Natural killer cell (primary cell): ENCODE measurements at regions not wholly inside any gene's neighbourhood (a gene's known extent, or its start where the extent isn't known, plus 50 kb on each side); places are given as distances from the start of the nearest gene placed in this dataset.

Experiments used
- ATAC-seq, 3 donors: fragments of 150-1000 bp in 2 of 3; fragments of 200-7000 bp in 1 of 3; cut with Tn5 transposase; 1 replicate in 1 of 3; 2 replicates in 2 of 3; pipeline ENCODE4 v1.10.0; 2021; ENCODE audit warnings: mild to moderate bottlenecking in 2 of 3, moderate library complexity in 2 of 3
- DNase-seq, 2 donors: peaks; one replicate each; pipeline versions ENCODE4 v3.0.0 to v3.0.0-alpha.2; 2013 to 2021; ENCODE audit warnings: mixed read lengths in 1 of 2
- H3K27ac ChIP-seq: one replicate; pipeline ENCODE4 v1.5.1; 2013; ENCODE audit warnings: mild to moderate bottlenecking, low read length
- H3K27me3 ChIP-seq: one replicate; pipeline ENCODE4 v1.6.1; 2013; ENCODE audit warnings: low read length; ENCODE audit not compliant: control insufficient read depth, insufficient read depth
- H3K36me3 ChIP-seq: one replicate; pipeline ENCODE4 v1.6.1; 2013; ENCODE audit warnings: low read length; ENCODE audit not compliant: control insufficient read depth, insufficient read depth
- H3K4me1 ChIP-seq: one replicate; pipeline ENCODE4 v1.6.1; 2013; ENCODE audit warnings: low read length; ENCODE audit not compliant: control insufficient read depth, insufficient read depth
- H3K4me3 ChIP-seq: one replicate; pipeline ENCODE4 v1.5.1; 2013; ENCODE audit warnings: low read length
- H3K9me3 ChIP-seq: one replicate; pipeline ENCODE4 v1.6.1; 2013; ENCODE audit warnings: low read length; ENCODE audit not compliant: control insufficient read depth, insufficient read depth
- H3K27ac Mint-ChIP-seq, 2 donors: one replicate each; pipeline ENCODE4 v1.8.0; 2022; ENCODE audit warnings: mild to moderate bottlenecking in 2 of 2, mixed read lengths in 2 of 2, moderate library complexity in 1 of 2
- H3K27me3 Mint-ChIP-seq, 2 donors: one replicate each; pipeline ENCODE4 v1.8.0; 2022; ENCODE audit warnings: low read depth in 2 of 2, mixed read lengths in 2 of 2
- H3K36me3 Mint-ChIP-seq: one replicate; pipeline ENCODE4 v1.8.0; 2022; ENCODE audit warnings: mixed read lengths
- H3K4me1 Mint-ChIP-seq, 2 donors: one replicate each; pipeline ENCODE4 v1.8.0; 2022; ENCODE audit warnings: mixed read lengths in 2 of 2
- H3K4me3 Mint-ChIP-seq: one replicate; pipeline ENCODE4 v1.8.0; 2022; ENCODE audit warnings: mild to moderate bottlenecking, moderate library complexity, mixed read lengths
- H3K9me3 Mint-ChIP-seq, 2 donors: one replicate each; pipeline ENCODE4 v1.8.0; 2022; ENCODE audit warnings: mixed read lengths in 2 of 2
- CTCF ChIP-seq: fragments of 200-600 bp; IDR thresholded peaks from one replicate; pipeline ENCODE4 v1.8.0; 2022; ENCODE audit warnings: antibody characterized with exemption
- WGBS: methylation state at CpG from one replicate; pipeline ENCODE4 v1.1.7; 2013; ENCODE audit warnings: missing lambda C conversion rate; ENCODE audit not compliant: insufficient coverage; 5-methylcytosine and 5-hydroxymethylcytosine counted together
- intact Hi-C: fragments of 100-400 bp; cut with micrococcal nuclease; formaldehyde crosslinking; loops from one replicate; pipeline ENCODE4 v1.14.2; 2022

DNA sequence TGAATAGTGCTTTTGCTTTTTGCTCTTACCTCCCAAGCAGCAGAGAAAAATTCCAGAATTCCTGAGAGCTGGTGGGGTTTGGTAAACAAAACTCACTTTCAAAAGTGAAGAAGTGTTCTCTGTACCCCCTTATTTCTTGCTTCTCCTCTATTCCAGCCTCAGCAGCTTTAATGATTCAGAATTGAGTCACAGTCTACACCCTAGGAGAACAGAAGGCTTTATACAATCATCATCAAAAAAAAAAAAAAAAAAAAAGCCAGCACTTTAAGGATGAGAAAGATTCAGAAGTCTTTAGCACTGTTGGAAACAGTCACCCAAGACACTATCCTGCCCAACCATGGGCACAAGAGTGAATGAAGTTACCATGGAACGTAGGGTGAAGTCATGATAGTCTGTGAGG is 1583.1 kb upstream of the PCDH10 start:
- no peak for TF ChIP-seq CTCF
- no peak overlapping the region for H3K4me3 ChIP-seq
- no peaks in the 10 kb centered on the region for H3K27me3 ChIP-seq
- intact Hi-C loops: no loop called here
- no peaks in the 10 kb centered on the region for H3K36me3 ChIP-seq
- DNase-seq (no peak), ATAC-seq (no peak)
- Mint-ChIP-seq H3K36me3 (no peaks in the 10 kb centered on the region), H3K27ac (no peak overlapping the region), H3K27me3 (no peaks in the 10 kb centered on the region), H3K4me1 (no peaks in the 10 kb centered on the region), H3K4me3 (no peak overlapping the region), H3K9me3 (peaks cover 2 to 3% of the 10 kb centered on the region in 2 donors)
- 20% methylated on average over 1 of the region's 1 CpG for WGBS
- H3K27ac ChIP-seq: no peak overlapping the region
- peaks cover 2% of the 10 kb centered on the region for H3K9me3 ChIP-seq
- H3K4me1 ChIP-seq: no peaks in the 10 kb centered on the region

- Histone ChIP-seq H3K27me3 (no peaks in the 10 kb centered on the region), H3K4me1 (no peaks in the 10 kb centered on the region), H3K9me3 (peaks cover 7% of the 10 kb centered on the region), H3K4me3 (no peak overlapping the region), H3K27ac (no peak overlapping the region), H3K36me3 (no peaks in the 10 kb centered on the region)
- TF ChIP-seq CTCF: no peak
- no peak overlapping the region for H3K4me3 Mint-ChIP-seq
- intact Hi-C loops: no loop called here
- ATAC-seq: no peak
- H3K36me3 Mint-ChIP-seq: no peaks in the 10 kb centered on the region
- no peak for DNase-seq
- no peak overlapping the region for H3K27ac Mint-ChIP-seq
- peaks cover 2 to 17% of the 10 kb centered on the region in 2 donors for H3K9me3 Mint-ChIP-seq
- no peaks in the 10 kb centered on the region for H3K4me1 Mint-ChIP-seq
- no peaks in the 10 kb centered on the region for H3K27me3 Mint-ChIP-seq
- 91% methylated on average over 5 of the region's 5 CpGs for WGBS
These were observed 1564.5 kb upstream of the PCDH10 start for GRCh38 chr4:131584587-131584986.

- H3K27me3 ChIP-seq: no peaks in the 10 kb centered on the region
- H3K9me3 Mint-ChIP-seq: peaks cover 13 to 18% of the 10 kb centered on the region in 2 donors
- no peaks in the 10 kb centered on the region for H3K4me1 Mint-ChIP-seq
- H3K4me1 ChIP-seq: no peaks in the 10 kb centered on the region
- DNase-seq (no peak), ATAC-seq (no peak)
- no CpG with 5 or more reads among the region's 2 CpGs for WGBS
- peaks cover 2% of the 10 kb centered on the region for H3K9me3 ChIP-seq
- H3K36me3 ChIP-seq: no peaks in the 10 kb centered on the region
- H3K27ac ChIP-seq: no peak overlapping the region
- H3K27ac Mint-ChIP-seq: no peak overlapping the region
- no peak overlapping the region for H3K4me3 Mint-ChIP-seq
- H3K36me3 Mint-ChIP-seq: no peaks in the 10 kb centered on the region
- TF ChIP-seq CTCF: no peak
- no peaks in the 10 kb centered on the region for H3K27me3 Mint-ChIP-seq
- no peak overlapping the region for H3K4me3 ChIP-seq
- intact Hi-C loops: no loop called here
These were observed 1554.0 kb upstream of the PCDH10 start for GRCh38 chr4:131595140-131595539.

DNA sequence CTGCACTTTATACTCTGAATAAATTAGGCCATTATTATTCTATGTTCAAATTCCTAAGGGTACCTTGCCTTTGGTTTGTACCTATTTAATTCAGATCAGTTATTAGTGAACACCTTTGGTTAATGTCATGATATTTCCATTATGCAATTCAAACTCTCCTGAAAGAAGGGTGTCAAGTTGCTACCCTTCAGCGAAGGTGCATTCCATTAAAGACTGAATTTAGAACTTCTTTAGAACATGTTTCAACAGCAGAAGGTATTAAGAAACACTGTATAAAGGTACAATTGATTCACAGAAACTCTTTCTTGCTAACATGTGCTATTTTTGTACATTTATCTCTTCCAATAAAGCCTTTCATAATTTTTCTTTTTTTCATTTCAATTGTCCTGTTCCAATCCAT is 1545.4 kb upstream of the PCDH10 start:
- ATAC-seq (no peak), DNase-seq (no peak)
- H3K4me1 Mint-ChIP-seq: no peaks in the 10 kb centered on the region
- H3K27ac Mint-ChIP-seq: no peak overlapping the region
- TF ChIP-seq CTCF: no peak
- no peaks in the 10 kb centered on the region for H3K27me3 Mint-ChIP-seq
- no peak overlapping the region for H3K27ac ChIP-seq
- no peaks in the 10 kb centered on the region for H3K36me3 ChIP-seq
- no peak overlapping the region for H3K4me3 Mint-ChIP-seq
- H3K36me3 Mint-ChIP-seq: peaks cover 7% of the 10 kb centered on the region
- no peak overlapping the region for H3K4me3 ChIP-seq
- WGBS: 40% methylated on average over 1 of the region's 1 CpG
- H3K4me1 ChIP-seq: no peaks in the 10 kb centered on the region
- no peaks in the 10 kb centered on the region for H3K9me3 ChIP-seq
- intact Hi-C loops: no loop called here
- H3K27me3 ChIP-seq: no peaks in the 10 kb centered on the region
- H3K9me3 Mint-ChIP-seq: peaks cover 13 to 19% of the 10 kb centered on the region in 2 donors
